ENCODE measurements at regions not wholly inside any gene's neighbourhood (a gene's known extent, or its start where the extent isn't known, plus 50 kb on each side); places are given as distances from the start of the nearest gene placed in this dataset.

DNA sequence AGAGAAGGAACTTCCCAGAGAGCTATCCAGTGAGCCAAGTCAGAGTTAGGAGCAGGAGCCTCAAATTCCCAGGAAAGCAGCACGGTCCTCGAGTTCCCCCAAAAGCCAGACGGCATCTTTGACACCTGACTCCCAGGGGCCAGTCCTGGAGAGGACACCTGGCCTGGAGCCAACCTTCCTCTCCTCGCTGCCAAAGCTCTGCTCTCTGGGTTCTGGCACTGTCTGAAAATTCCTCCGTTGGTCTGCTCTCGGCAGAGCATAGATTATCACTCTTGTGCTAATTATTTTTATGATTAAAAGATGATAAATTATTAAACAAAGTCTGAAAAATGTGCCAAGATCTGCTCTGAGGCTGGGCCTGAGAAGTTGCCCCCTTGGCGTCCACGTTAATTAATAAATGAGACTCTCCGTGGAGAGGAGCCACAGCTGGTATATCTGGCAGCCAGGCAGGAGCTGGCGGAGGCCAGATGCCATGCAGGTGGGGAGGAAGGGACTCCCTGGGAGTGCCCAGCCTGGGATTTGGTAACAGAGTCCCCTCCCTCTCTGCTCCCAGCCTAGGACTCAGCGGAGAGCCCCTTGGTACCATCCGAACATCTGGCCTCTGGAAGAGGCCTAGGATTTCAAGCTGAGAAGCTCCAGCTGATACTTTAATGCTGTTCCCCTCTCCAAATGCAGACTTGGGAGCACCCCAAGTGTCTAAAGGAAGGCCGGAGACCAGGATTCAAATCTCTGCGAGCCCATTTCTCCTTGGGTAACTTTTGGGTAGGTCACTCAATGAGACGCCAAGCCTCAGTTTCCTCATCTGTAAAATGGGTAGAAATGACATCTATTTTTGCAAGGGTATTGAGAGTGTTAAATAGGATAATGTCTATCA lies 163.7 kb upstream of the POU3F1 start:
- Histone ChIP-seq H3K23ac (ENCODE audit: low read length) (no peak overlapping the region), H2BK120ac (ENCODE audit: low read depth, low read length) (no peak overlapping the region), H3K36me3 (ENCODE audit: control insufficient read depth, insufficient read depth, low read length) (no peaks in the 10 kb centered on the region), H3K4me3 (ENCODE audit: low read length) (no peak overlapping the region), H2BK15ac (replicated peaks; ENCODE audit: low read depth) (no peak overlapping the region), H3K4ac (ENCODE audit: low read depth, low read length) (no peak overlapping the region), H3K27me3 (ENCODE audit: insufficient read depth, low read length, poor library complexity) (no peaks in the 10 kb centered on the region), H3K4me1 (ENCODE audit: control insufficient read depth, low read depth, low read length) (no peaks in the 10 kb centered on the region), H4K8ac (ENCODE audit: low read depth, low read length) (no peak overlapping the region), H2AK5ac (ENCODE audit: low read length) (no peak overlapping the region), H3K4me2 (ENCODE audit: low read length) (no peak overlapping the region), H3K18ac (ENCODE audit: low read length) (no peak overlapping the region), H3K79me1 (ENCODE audit: low read length) (no peaks in the 10 kb centered on the region), H3K27ac (ENCODE audit: low read depth, low read length) (no peak overlapping the region), H4K5ac (ENCODE audit: low read length) (no peak overlapping the region), H3K79me2 (ENCODE audit: control insufficient read depth, insufficient read depth, low read length) (no peaks in the 10 kb centered on the region), H3K9ac (ENCODE audit: low read length) (no peak overlapping the region), H2BK5ac (ENCODE audit: low read length) (no peak overlapping the region), H3K56ac (ENCODE audit: low read length) (no peak overlapping the region)
- WGBS (ENCODE audit: extremely low coverage, insufficient coverage, low lambda C conversion rate), result no CpG with 5 or more reads among the region's 15 CpGs
- no peak for DNase-seq

DNA sequence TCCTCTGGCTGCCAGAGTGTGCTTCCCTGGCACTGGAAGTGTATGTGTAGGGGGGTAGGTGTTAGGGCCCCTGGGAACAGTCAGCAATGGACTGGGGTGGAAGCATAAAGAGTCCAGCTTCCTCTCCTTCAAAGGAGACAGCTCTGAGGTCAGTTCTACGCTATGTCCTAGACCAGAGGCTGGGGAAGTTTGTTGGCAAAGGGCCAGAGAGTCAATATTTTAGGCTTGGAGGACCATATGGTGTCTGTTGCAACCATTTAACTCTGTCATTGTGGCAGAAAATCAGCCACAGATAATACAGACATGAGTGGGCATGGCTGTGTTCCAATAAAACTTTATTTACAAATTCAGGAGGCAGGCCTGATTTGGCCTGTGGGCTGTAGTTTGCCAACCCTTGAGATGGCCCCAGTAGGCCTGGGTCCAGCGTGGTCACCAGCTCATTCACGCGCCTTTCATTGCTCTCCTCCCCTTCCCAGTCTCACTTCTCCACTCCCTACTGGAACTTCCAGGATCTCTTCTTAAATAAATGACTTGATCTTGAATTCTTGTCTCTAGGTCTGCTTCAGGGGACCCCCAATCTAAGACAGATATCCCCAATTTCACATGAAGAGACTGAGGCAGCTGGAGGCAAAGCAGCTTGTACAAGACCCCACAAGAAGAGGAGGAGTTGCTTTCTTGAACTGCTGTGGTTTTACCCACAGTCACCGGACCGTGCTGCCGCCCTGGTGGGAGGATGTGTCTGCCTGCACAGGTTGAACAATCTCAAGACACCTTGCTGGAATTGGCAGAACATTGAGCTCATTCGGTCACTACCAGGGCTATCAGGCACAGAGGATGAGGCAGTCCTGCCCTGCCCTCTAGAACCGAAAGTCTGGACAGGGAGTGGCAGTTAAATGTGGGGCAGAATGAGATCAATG lies 162.4 kb upstream of the POU3F1 start:
- H2BK5ac ChIP-seq (ENCODE audit: low read length), result no peak overlapping the region
- H3K79me1 ChIP-seq (ENCODE audit: low read length), result no peaks in the 10 kb centered on the region
- WGBS (ENCODE audit: extremely low coverage, insufficient coverage, low lambda C conversion rate), result no CpG with 5 or more reads among the region's 9 CpGs

DNA sequence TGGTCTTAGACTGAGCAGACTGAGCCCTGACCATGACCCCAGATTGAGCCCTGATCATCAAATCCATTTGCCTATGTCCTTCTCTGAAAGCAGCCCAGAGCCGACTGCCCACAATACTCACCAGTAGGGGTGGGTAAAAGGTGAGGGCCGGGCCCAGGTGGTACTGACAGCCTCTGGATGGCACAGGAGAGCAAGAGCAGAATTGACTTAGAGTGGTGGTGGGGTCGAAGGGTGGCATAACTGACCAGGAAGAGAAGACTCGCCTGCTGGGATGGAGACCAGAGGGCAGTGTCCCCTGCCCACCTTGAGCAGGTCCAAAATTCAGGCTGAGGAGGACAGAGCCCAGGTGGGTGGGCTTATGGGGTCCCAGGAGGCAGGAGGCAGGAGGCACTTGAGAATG lies 161.3 kb upstream of the POU3F1 start:
- no peak overlapping the region for H3K18ac ChIP-seq (ENCODE audit: low read length)
- no peak overlapping the region for H3K4me2 ChIP-seq (ENCODE audit: low read length)
- H3K23ac ChIP-seq (ENCODE audit: low read length), result no peak overlapping the region
- H3K79me1 ChIP-seq (ENCODE audit: low read length), result no peaks in the 10 kb centered on the region
- no peaks in the 10 kb centered on the region for H3K27me3 ChIP-seq (ENCODE audit: insufficient read depth, low read length, poor library complexity)
- H3K56ac ChIP-seq (ENCODE audit: low read length), result no peak overlapping the region
- no peak overlapping the region for H2BK5ac ChIP-seq (ENCODE audit: low read length)
- H3K4me3 ChIP-seq (ENCODE audit: low read length), result no peak overlapping the region
- no peak overlapping the region for H4K8ac ChIP-seq (ENCODE audit: low read depth, low read length)
- no peak overlapping the region for H3K9ac ChIP-seq (ENCODE audit: low read length)
- no peak overlapping the region for H3K27ac ChIP-seq (ENCODE audit: low read depth, low read length)
- DNase-seq, result no peak
- no peaks in the 10 kb centered on the region for H3K79me2 ChIP-seq (ENCODE audit: control insufficient read depth, insufficient read depth, low read length)
- H3K36me3 ChIP-seq (ENCODE audit: control insufficient read depth, insufficient read depth, low read length), result no peaks in the 10 kb centered on the region
- no peak overlapping the region for H4K5ac ChIP-seq (ENCODE audit: low read length)
- no peak overlapping the region for H2BK15ac ChIP-seq (replicated peaks; ENCODE audit: low read depth)
- H3K4ac ChIP-seq (ENCODE audit: low read depth, low read length), result no peak overlapping the region
- no CpG with 5 or more reads among the region's 4 CpGs for WGBS (ENCODE audit: extremely low coverage, insufficient coverage, low lambda C conversion rate)
- no peak overlapping the region for H2AK5ac ChIP-seq (ENCODE audit: low read length)
- H2BK120ac ChIP-seq (ENCODE audit: low read depth, low read length), result no peak overlapping the region
- no peaks in the 10 kb centered on the region for H3K4me1 ChIP-seq (ENCODE audit: control insufficient read depth, low read depth, low read length)

More for the DNA sequence above, 162.4 kb upstream of the POU3F1 start:
- DNase-seq, result no peak
- Histone ChIP-seq H3K4me3 (ENCODE audit: low read length) (no peak overlapping the region), H4K5ac (ENCODE audit: low read length) (no peak overlapping the region), H3K36me3 (ENCODE audit: control insufficient read depth, insufficient read depth, low read length) (no peaks in the 10 kb centered on the region), H2AK5ac (ENCODE audit: low read length) (no peak overlapping the region), H3K56ac (ENCODE audit: low read length) (no peak overlapping the region), H4K8ac (ENCODE audit: low read depth, low read length) (no peak overlapping the region), H3K27me3 (ENCODE audit: insufficient read depth, low read length, poor library complexity) (no peaks in the 10 kb centered on the region), H2BK120ac (ENCODE audit: low read depth, low read length) (no peak overlapping the region), H3K18ac (ENCODE audit: low read length) (no peak overlapping the region), H2BK15ac (replicated peaks; ENCODE audit: low read depth) (no peak overlapping the region), H3K4me2 (ENCODE audit: low read length) (no peak overlapping the region), H3K79me2 (ENCODE audit: control insufficient read depth, insufficient read depth, low read length) (no peaks in the 10 kb centered on the region), H3K4me1 (ENCODE audit: control insufficient read depth, low read depth, low read length) (no peaks in the 10 kb centered on the region), H3K23ac (ENCODE audit: low read length) (no peak overlapping the region), H3K9ac (ENCODE audit: low read length) (no peak overlapping the region), H3K27ac (ENCODE audit: low read depth, low read length) (no peak overlapping the region), H3K4ac (ENCODE audit: low read depth, low read length) (no peak overlapping the region)

DNA sequence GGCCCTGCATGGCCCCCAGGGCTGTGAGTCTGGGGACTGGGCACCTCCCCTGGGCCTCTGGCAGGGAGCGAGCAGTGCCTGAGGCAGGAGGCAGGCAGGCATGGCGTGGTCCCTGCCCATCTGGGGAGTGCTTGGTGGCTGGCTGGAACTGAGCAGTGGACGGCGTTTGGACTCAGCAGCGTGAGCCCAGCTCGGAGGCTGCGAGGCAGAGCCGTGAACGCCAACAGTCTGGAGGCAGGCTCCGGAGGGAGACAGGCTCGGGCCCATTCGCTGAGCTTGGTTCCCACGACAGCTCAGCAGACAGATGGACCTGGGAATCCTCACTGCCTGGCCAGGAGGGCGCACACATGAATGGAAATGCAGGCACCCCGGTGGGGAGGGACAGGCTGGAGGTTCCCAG lies 160.7 kb upstream of the POU3F1 start:
- Histone ChIP-seq H2BK15ac (replicated peaks; ENCODE audit: low read depth) (no peak overlapping the region), H3K27me3 (ENCODE audit: insufficient read depth, low read length, poor library complexity) (no peaks in the 10 kb centered on the region), H3K79me2 (ENCODE audit: control insufficient read depth, insufficient read depth, low read length) (no peaks in the 10 kb centered on the region), H3K56ac (ENCODE audit: low read length) (no peak overlapping the region), H3K23ac (ENCODE audit: low read length) (no peak overlapping the region), H3K4me2 (ENCODE audit: low read length) (no peak overlapping the region), H3K4me3 (ENCODE audit: low read length) (no peak overlapping the region), H3K36me3 (ENCODE audit: control insufficient read depth, insufficient read depth, low read length) (no peaks in the 10 kb centered on the region), H3K4ac (ENCODE audit: low read depth, low read length) (no peak overlapping the region), H3K18ac (ENCODE audit: low read length) (no peak overlapping the region), H3K79me1 (ENCODE audit: low read length) (no peaks in the 10 kb centered on the region), H2BK120ac (ENCODE audit: low read depth, low read length) (no peak overlapping the region), H4K5ac (ENCODE audit: low read length) (no peak overlapping the region), H4K8ac (ENCODE audit: low read depth, low read length) (no peak overlapping the region), H2AK5ac (ENCODE audit: low read length) (no peak overlapping the region), H3K4me1 (ENCODE audit: control insufficient read depth, low read depth, low read length) (no peaks in the 10 kb centered on the region), H3K27ac (ENCODE audit: low read depth, low read length) (no peak overlapping the region), H3K9ac (ENCODE audit: low read length) (no peak overlapping the region), H2BK5ac (ENCODE audit: low read length) (no peak overlapping the region)
- WGBS (ENCODE audit: extremely low coverage, insufficient coverage, low lambda C conversion rate), result no CpG with 5 or more reads among the region's 15 CpGs
- no peak for DNase-seq

DNA sequence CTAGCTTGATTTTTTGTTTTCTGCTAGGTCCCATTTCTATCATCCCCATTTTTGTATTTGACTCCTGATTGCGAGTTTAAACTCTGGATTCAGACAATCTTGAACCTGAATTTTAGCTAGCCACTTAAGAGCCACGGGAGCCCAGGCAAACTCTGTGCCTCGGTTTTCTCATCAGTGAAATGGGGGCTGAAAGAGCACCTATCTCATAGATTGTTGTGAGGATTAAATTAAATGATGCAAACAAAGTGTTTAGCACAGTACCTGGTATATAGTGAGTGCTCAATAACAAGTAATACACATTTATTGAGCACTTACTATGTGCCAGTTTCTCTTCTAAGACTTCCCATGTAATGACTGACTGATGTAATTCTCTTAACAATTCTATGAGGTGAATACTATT lies 158.1 kb upstream of the POU3F1 start:
- Histone ChIP-seq H2BK120ac (ENCODE audit: low read depth, low read length) (no peak overlapping the region), H3K4ac (ENCODE audit: low read depth, low read length) (no peak overlapping the region), H3K27me3 (ENCODE audit: insufficient read depth, low read length, poor library complexity) (no peaks in the 10 kb centered on the region), H2AK5ac (ENCODE audit: low read length) (no peak overlapping the region), H2BK15ac (replicated peaks; ENCODE audit: low read depth) (no peak overlapping the region), H3K4me1 (ENCODE audit: control insufficient read depth, low read depth, low read length) (no peaks in the 10 kb centered on the region), H3K36me3 (ENCODE audit: control insufficient read depth, insufficient read depth, low read length) (no peaks in the 10 kb centered on the region), H3K4me3 (ENCODE audit: low read length) (no peak overlapping the region), H4K8ac (ENCODE audit: low read depth, low read length) (no peak overlapping the region), H3K56ac (ENCODE audit: low read length) (no peak overlapping the region), H3K27ac (ENCODE audit: low read depth, low read length) (no peak overlapping the region), H3K4me2 (ENCODE audit: low read length) (no peak overlapping the region), H3K9ac (ENCODE audit: low read length) (no peak overlapping the region), H4K5ac (ENCODE audit: low read length) (no peak overlapping the region), H2BK5ac (ENCODE audit: low read length) (no peak overlapping the region), H3K18ac (ENCODE audit: low read length) (no peak overlapping the region), H3K79me1 (ENCODE audit: low read length) (no peaks in the 10 kb centered on the region), H3K23ac (ENCODE audit: low read length) (no peak overlapping the region), H3K79me2 (ENCODE audit: control insufficient read depth, insufficient read depth, low read length) (no peaks in the 10 kb centered on the region)
- WGBS (ENCODE audit: extremely low coverage, insufficient coverage, low lambda C conversion rate), result no CpG with 5 or more reads among the region's 3 CpGs
- DNase-seq, result no peak
